MV-4-11 (cell line): ENCODE measurements at regions not wholly inside any gene's neighbourhood (a gene's known extent, or its start where the extent isn't known, plus 50 kb on each side); places are given as distances from the start of the nearest gene placed in this dataset.
"Not testable (repeated sequence)": the region's sequence is repeated elsewhere in the genome, so short reads cannot be mapped to it uniquely, and the experiment has no call there.

Source experiments
- DNase-seq: peaks from one replicate; lab custom pipeline; 2025; lab: John Stamatoyannopoulos, UW

DNA sequence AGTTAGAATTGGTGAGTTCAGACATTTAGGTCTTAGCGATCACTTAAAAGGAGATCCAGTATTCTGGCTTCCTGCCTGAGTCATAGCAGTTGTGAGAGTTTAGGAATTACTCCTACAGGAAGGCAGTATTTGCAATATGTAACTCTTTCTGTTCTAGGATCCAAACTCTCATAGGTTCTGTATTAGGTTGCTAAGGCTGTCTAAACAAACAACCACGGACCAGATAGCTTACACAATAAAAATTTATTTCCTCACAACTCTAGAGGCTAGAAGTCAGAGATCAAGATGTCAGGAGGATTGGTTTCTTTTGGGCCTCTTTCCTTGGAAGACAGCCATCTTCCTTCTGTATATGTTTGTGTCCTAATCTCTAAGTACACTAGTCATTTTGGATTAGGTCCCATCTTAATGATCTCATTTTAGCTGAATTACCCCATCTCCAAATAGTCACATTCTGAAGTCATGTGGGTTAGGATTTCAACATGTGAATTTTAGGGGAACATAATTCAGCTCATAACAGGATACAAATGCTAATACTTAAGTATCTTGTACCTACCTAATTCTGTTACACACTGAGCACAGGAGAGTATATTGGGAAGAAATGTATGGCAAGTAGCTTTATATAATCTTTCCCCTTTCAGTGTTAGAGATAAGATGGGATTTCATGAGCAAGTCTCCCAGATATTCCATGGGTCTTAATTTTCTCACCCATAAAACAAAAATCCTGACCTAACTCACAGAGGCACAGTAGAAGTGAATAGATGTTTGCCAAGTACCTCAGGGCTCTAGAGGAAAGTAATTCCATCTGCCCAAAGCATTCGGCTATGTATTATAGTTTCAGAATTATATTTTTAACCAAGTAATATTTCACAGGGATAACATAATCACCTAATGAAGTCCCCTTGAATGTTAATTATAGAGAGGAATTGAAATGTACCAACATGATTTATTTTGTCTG lies 144.4 kb downstream of the PTBP2 start:
- peak; percentile 23 for DNase-seq

DNA sequence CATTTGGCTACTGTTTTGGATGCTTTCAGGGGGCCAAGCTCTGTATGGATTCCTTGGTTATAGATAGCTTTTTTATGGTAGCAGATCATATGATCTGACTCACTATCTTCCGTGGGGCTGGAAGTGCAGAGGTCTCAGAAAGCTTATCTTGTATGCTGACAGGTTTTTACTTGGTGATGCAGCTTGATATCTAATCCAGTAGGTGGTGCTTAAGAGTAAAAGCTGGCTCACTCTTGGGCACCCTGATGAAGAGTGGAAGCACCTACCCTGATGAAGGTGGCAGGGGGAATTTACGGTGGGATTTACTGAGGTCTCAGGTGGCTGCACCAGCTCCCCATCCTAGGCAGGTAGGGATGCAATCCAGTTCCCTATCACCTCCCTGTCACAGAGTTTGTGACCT lies 151.2 kb downstream of the PTBP2 start:
- no peak for DNase-seq

DNA sequence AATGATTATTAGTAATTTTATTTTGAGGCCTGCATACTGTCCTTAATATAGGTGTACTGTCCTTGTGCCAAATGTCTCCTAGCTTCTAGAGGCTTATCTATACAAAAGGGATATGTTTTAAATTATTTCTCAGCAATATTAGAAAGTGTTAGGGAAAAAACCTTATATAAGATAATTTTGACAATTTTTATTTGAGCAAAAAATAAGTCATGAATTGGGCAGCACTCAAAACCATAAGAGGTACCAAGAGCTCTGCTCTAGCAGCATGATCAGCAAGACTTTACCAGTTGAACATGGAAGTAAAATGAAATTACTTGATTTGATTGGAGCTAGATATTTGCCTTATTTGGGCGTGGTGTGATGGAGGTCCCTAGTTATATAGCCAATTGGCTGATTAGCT lies 157.1 kb downstream of the PTBP2 start:
- DNase-seq, result no peak

DNA sequence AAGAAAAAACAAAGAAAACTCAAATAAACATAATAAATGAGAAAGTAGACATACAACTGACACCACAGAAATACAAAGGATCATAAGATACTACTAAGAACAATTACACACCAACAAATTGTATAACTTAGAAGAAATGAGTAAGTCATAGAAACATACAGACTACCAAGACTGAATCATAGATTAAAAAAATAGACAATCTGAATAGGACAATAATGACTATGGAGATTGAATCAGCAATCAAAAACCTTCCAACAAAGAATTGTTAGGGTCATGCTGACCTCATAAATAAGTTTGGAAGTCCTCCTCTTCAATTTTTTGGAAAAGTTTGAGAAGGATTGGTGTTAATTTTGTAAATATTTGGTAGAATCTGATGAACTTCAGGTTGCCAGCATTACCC lies 159.0 kb downstream of the PTBP2 start:
- DNase-seq, result no peak

DNA sequence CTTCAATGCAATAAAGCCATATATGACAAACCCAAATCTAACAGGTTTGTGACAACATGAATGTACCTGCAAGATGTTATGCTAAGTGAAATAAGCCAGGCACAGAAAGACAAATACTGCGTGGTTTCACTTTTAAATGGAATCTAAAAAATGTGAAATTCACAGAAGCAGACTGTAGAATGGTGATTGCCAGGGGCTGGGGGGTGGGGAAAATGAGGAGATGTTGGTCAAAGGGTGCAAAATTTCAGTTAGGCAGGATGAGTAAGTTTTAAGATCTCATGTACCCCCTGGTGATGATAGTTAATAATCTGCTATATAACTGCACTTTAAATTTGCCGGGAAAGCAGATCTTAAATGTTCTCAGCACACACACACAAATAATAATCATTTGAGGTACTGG lies 160.5 kb downstream of the PTBP2 start:
- DNase-seq, result no peak

DNA sequence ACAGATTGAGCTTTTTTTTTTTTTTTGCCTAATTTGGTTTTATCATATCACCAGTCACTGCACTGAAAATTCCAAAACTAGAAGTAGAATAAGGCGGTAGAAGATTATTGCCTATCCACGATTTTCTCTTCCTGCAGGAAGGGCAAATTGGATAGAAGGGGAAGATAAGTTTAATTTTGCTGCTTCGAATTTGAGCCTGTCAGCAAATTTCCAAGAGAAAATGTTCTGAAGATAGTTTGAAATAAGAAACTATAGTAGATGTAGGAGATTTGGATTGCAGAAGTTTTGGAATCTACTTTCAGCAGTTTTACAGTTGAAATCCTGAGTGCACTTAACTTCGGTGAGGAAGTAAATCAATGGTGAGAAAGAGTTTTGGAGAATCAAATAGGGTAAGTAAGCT lies 164.9 kb downstream of the PTBP2 start:
- DNase-seq, result no peak

DNA sequence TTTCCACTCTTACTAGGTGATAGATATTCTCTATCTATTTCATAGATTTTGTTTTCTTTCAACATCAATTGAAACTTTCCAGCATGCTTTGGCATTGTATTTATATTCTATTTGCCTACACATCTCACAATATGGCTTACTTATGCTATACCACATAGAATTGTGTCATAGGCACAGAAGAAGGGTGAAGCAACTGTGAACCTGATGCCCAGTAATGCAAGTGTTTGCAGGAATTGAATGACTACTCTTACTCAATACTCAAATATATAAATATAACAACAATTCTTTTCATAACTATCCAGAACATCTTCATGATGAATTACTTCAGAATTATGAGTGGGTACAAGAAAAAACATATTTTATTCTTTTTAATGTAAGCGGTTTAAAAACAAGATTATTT lies 165.9 kb downstream of the PTBP2 start:
- no peak for DNase-seq

DNA sequence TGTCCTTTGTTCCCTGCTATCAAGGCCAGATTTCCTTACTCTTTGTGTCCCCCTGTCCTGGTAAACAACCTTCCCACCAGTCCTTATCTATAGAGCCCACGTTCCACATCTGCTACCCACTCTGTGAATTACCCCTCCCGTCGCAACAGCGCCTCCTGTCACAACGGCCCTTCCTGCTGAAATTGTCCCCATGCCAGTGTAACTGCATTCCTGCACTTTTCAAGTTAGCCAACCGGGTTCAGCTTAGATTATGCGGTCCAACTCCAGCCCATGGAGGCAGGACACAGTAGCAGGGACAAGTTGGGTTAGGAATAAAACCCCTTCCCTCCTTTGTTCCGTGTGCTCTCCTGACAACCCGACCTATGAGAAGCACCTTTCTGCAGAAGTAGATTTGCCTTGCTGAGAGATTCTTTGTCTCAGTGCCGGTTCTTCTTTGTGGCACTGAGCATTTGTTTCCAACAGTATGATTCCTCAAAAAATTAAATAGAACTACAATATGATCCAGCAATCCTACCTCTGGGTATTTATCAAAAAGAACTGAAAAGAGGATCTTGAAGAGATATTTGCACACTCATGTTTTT lies 180.3 kb downstream of the PTBP2 start:
- no peak for DNase-seq

DNA sequence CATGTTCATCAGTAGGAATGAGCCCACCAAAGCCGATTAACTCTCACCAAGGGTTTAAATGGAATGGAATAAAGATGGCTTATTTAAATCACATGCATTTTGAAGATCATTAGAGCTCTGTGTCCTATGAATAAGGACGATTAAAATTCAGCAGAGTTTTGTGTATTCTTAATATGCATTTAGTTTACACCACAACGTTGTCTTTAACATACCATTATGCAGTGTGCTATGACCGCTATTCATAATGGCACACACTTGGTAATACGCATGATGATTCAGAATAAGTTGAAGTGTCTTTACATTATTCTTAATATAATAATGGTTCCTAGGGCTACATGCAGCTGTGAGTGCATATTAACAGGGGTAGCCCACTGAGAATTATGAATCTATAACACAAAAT lies 190.7 kb downstream of the PTBP2 start:
- DNase-seq, result no peak

DNA sequence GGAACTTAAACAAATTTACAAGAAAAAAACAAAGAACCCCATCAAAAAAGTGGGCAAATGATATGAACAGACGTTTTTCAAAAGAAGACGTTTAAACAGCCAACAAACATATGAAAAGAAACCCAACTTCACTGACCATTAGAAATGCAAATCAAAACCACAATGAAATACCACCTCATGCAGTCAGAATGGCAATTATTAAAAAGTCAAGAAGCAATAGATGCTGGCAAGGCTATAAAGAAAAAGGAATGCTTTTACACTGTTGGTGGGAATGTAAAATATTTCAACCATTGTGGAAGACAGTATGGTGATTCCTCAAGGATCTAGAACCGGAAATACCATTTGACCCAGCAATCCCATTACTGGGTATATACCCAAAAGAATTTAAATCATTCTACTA lies 194.1 kb downstream of the PTBP2 start:
- not testable (repeated sequence) for DNase-seq

DNA sequence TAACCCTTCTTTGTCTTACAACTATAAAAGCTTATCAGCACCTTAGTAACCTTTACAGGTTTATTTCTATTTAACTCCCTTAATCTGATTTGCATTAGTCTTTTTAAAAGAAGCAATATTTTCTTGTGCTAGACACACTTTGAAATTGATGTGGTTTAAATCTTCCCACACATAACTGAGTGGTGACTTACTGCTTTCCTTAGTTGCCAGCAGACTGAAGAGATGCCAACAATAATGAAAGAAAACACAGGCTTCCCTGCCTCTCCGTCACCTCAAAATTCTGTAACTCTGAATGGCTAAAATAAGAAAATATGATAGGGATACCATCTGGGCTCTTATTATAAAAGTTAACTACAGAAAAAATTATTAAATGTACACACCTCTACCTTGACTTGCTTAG lies 196.8 kb downstream of the PTBP2 start:
- DNase-seq, result no peak

DNA sequence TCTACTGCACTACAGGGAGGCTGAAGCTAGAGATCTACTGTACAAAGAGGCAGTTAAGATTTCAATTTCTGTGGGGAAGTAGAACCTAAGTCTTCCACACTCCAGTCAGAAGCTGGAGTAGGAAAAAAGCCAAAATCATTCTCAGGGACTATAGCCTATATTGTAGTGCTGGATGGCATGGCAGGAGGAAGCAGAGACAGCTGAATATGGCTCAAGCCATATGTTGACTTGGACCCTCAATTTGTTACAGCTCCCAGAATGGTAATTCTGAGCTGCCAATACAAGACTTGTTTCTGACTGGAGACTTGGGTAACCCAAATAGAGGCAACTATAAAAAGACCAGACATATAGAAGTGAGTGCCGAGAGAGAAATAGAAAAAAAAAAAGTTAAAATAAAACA lies 200.6 kb downstream of the PTBP2 start:
- DNase-seq, result no peak

DNA sequence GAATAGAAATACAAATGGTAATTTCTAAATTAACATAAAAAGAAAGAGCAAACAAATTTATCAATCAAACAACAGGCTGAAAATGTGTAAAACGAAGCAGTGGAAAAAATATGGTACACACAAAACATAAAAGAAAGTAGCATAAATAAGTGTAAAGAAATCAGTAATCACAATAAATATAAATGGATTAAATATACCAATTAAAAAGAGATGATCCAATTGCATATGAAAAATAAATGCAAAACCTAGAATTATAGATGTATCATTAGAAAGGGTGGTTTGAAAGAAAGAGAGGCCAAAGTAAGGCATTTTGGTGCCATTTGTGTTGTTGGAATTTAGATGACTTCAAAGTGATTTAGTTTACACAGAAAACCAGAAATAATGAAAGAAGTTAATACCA lies 202.2 kb downstream of the PTBP2 start:
- no peak for DNase-seq

DNA sequence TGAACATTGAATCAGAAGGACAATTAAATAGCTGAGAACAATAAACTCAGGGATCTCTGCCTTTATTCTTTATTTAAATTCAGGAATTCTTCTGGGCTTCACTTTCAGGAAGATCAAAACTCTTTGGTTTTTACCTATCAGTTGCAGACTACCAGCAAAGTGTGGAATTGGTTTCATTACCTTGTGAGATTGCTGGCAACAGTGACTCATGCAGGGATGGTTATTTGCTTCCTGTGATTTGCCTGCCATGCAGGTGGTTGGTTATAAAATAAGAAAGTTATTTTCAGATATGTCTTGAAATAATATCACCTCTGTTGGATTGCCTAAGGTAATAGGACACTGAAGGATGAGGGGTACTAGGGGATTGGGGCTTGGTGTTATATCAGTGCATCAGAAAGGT lies 204.6 kb downstream of the PTBP2 start:
- DNase-seq, result no peak

DNA sequence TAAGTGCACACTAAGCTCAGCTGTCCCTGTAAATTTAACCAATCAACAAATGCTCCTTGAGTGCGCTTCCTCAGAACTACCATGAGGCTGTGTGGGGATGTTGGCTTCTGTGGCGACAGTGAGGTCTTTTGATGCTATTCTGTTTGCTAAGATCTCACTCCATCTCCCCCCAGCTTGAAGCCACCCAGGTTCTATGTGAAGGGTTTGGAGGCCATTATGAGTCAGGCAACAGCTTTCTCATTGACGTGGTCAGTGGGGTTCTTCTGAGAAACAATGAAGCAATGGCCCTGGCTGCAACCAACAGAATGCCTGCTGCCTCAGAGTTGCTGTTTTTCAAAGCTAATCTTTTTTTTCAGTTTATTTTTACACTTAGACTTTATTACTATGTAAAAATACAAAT lies 205.5 kb downstream of the PTBP2 start:
- DNase-seq, result no peak

DNA sequence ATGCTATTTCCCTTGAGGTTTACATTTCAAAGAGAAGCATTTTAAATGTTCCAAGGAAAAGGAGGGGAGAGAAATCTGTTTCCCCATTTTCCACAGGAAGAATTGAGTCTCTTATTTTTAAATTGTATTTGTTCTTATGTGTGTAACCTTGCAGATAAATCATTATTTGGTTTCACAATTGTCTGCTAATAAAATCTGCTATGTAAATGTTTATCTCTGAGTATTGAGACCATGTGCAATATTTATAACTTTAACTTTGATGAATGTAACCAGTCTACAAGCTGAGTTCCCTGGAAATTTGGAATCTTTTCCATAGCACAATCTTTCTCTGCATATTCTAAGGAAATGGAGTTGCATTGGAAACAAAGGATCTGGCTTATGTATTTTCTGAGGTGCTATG lies 209.6 kb downstream of the PTBP2 start:
- DNase-seq, result no peak

DNA sequence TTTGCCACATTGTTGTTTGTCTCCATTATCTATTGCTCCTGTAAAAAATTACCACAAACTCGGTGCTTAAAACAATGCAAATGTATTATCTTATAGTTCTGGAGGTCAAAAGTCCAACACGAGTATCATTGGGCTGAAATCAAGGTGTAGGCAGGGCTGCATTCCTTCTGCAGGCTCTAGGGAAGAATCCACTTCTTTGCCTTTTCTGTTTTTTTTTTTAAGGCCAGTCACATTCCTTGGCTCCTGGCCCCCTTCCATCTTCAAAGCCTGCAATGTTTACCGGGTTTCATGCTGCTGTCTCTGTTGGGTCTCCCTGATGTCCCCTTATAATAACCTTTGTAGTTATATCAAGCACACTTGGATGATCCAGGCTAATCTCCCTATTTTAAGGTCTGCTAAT lies 212.7 kb downstream of the PTBP2 start:
- no peak for DNase-seq

DNA sequence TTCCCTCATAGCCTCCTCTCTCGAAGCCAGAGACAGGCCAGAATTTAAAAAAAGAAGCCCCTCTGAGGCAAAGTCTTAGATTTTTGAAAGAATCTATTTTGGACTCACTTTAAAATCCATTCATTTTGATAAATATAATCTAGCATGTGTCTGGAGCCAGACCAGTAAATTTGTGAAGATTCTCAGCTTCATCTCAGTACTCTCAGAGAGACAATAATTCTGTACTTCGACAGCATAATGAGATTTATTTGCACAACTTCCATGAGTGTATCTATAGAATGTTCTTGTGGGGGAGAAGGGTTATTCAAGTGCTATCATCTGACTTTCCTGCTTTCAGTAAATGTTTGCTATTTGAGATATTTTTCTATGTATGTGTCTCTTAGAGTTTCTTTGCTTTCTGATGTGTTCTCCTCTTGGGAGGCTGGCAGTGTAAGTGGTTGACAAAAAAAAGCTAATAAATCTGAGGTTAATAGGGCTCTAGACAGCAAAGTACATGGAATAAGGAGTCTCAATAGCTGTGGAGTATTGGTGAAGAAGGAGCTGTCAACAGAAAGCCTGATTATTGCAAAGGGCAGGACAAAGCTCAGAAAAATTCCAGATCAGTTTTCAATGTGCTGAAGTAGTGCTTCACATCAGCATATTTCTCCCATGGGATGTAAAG lies 223.0 kb downstream of the PTBP2 start:
- no peak for DNase-seq

DNA sequence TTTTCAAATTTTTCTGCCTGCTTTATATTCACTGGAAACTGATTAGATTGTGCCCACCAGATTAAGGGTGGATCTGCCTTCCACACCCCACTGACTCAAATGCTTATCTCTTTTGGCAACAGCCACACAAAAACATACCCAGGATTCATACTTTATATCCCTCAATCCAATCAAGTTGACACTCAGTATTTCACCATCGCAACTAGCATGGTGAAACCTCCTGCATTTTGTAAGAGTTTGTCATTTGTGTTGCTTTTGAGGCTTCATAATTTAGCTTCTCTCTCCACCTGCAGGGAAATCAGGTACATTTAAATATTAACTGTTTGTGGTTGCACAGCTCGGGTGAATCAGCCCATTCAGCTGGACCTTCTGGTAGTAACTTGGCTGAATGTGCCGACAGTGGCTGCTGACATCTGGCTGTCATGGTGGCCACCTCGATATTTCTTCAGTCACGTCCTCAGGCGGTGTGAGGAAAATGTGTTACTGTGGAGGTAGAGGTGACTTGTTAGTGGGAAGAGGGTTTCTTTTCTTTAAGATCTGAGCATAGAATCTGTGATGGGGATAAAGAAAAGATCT lies 224.0 kb downstream of the PTBP2 start:
- DNase-seq, result no peak

DNA sequence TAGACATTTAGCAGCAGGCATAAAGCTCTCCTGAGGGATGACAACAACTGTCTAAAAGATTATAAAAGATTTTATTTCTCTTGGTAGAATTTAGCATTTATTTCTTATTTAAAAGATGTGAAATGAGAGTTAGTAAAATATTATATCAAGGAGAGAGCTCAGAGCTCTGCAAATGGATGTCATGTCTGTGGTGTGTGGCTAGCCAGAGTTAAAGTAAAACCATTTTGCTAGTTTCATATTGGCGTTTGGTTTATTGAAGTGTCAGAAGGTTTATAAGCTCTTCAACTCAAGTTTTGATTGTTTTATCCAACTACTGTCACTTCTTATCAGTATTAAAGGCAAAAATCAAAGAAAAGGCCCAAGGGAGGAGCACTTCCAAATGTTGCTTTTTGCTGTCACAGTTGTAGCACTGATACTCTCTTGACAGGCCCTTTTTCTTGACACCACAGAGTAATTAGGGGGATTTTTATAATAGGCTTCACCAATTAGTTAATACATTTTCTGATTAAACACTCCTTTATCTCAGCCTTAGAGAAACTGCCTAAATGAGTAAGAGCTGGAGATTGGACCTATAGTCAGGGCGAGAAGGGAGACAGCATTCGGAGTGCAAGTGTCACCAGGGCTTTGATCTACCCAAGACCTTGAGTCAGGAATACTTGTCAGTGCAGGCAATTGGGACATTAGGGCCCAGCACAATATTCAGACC lies 233.9 kb downstream of the PTBP2 start:
- DNase-seq, result no peak

DNA sequence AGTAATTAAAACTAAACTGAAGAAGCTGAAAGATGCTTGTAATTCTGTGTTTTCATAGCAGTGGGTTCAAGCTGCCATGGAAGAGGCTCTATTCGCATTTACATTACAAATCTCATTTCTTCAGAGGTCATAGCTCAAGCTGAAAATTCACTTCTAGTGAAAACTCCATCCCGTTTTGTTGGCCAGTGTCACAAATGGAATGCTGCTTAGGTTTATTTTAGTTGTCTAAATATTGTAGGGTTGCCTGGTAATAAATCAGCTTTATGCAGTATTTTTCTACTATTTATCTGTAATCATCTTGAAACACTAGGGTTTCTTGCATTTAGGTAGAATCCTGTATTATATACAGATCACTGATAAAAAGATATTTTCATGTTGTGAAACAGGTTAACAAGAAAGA lies 240.6 kb downstream of the PTBP2 start:
- DNase-seq, result no peak

DNA sequence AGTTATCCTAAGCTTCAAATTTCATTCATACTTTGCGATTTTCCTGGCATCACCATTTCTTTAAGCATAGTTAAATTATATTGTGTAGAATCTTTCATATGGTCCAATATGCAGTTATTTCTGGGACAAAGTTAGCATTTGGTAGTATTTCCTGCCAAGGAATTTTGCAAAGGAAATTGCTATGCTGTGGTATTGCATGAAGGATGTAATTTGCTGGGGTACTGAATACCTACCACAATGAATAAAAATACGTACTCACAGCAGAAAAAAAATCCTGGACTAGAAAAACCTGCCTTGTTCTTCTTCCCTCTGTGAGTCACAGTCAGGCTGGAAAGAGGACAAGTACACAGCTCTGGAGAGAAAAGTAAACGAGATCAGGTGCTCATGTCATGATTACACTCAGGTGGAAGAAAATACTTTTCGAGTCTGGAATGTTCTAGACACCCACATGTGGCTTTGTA lies 241.2 kb downstream of the PTBP2 start:
- no peak for DNase-seq
